HepG2 (cell line): ENCODE measurements at regions not wholly inside any gene's neighbourhood (a gene's known extent, or its start where the extent isn't known, plus 50 kb on each side); places are given as distances from the start of the nearest gene placed in this dataset.

Experiments
- ATAC-seq: fragments of 200-7000 bp; cut with Tn5 transposase; 3 replicates; pipeline ENCODE4 v1.9.1; 2020; ENCODE audit warnings: mild to moderate bottlenecking, moderate library complexity
- BruUV-seq: library from RNA; stranded (reverse); fragments of 400-500 nt; replicated peaks from 2 replicates; lab custom pipeline; 2021; lab: Mats Ljungman, UMichigan
- CTCF ChIA-PET: fragments of 300-600 bp; formaldehyde crosslinking; extraction: SDS; loops from one replicate; lab custom pipeline; 2021; ENCODE audit warnings: low total read pairs, inconsistent platforms, low intra/inter-chr PET ratio; lab: Yijun Ruan, JAX
- POLR2A ChIA-PET: fragments of 350-600 bp; sonication (Branson Sonifier 250); formaldehyde crosslinking; loops from one replicate; lab custom pipeline; 2020; ENCODE audit warnings: antibody characterized with exemption, inconsistent platforms; lab: Yijun Ruan, JAX
- DNase-seq: peaks from one replicate; pipeline ENCODE4 v3.0.0-alpha.2; 2015; ENCODE audit warnings: low spot score
- FAIRE-seq: peaks from 3 replicates; lab custom pipeline; 2011; peaks lifted over from hg19 to GRCh38; lab: Jason Lieb, UNC
- H2AFZ ChIP-seq: one replicate; pipeline ENCODE4 v1.6.1; 2011; ENCODE audit warnings: low read length, inconsistent platforms
- H3K27ac ChIP-seq: fragments of 300-600 bp; 3 replicates; pipeline ENCODE4 v1.8.0; 2011; ENCODE audit warnings: mixed run types, mild to moderate bottlenecking, mixed read lengths, low read length, inconsistent platforms; ENCODE audit not compliant: insufficient read depth; ENCODE audit errors: extremely low read length
- H3K27me3 ChIP-seq, 2 experiments: fragments of 200-600 bp in 1 of 2; 2 replicates in 1 of 2; 3 replicates in 1 of 2; pipeline versions ENCODE4 v1.6.0 to v1.8.0; 2011; ENCODE audit warnings: low read length in 2 of 2, mild to moderate bottlenecking in 2 of 2, moderate library complexity in 2 of 2, inconsistent platforms in 1 of 2; ENCODE audit not compliant: insufficient read depth in 2 of 2, control insufficient read depth in 1 of 2
- H3K36me3 ChIP-seq, 2 experiments: fragments of 200-600 bp in 1 of 2; replicated peaks in 1 of 2; 2 replicates in 1 of 2; 3 replicates in 1 of 2; pipeline versions ENCODE4 v1.5.1 to v1.8.0; 2011; ENCODE audit warnings: low read length in 2 of 2, inconsistent platforms in 1 of 2; ENCODE audit not compliant: insufficient read depth in 2 of 2, control insufficient read depth in 1 of 2
- H3K4me1 ChIP-seq: 2 replicates; pipeline ENCODE4 v1.5.1; 2012; ENCODE audit warnings: low read length, inconsistent platforms; ENCODE audit not compliant: insufficient read depth
- H3K4me2 ChIP-seq: 2 replicates; pipeline ENCODE4 v1.6.0; 2011; ENCODE audit warnings: low read depth, low read length, inconsistent platforms
- H3K4me3 ChIP-seq, 3 experiments: fragments of 200-600 bp in 1 of 3; sonication (generic), shearing (Covaris generic) in 1 of 3; replicated peaks in 1 of 3; 2 replicates each; pipeline ENCODE4 v1.5.1; 2011 to 2016; ENCODE audit warnings: low read length in 3 of 3, inconsistent platforms in 2 of 3, low read depth in 2 of 3, mild to moderate bottlenecking in 2 of 3, control low read depth in 1 of 3, mixed read lengths in 1 of 3; ENCODE audit not compliant: insufficient read depth in 1 of 3
- H3K79me2 ChIP-seq: one replicate; pipeline ENCODE4 v1.6.1; 2011; ENCODE audit warnings: low read length, inconsistent platforms; ENCODE audit not compliant: insufficient read depth
- H3K9ac ChIP-seq: 2 replicates; pipeline ENCODE4 v1.6.0; 2011; ENCODE audit warnings: mild to moderate bottlenecking, low read depth, low read length, inconsistent platforms; ENCODE audit not compliant: insufficient read depth
- H3K9me3 ChIP-seq: 2 replicates; pipeline ENCODE4 v1.5.1; 2012; ENCODE audit warnings: mild to moderate bottlenecking, low read length
- H4K20me1 ChIP-seq: 2 replicates; pipeline ENCODE4 v1.6.0; 2011; ENCODE audit warnings: inconsistent platforms, mild to moderate bottlenecking, low read length, moderate library complexity; ENCODE audit not compliant: insufficient read depth
- HINFP ChIP-seq: sonication (generic); formaldehyde crosslinking; IDR thresholded peaks from 2 replicates; pipeline ENCODE4 v1.4.0; 2020; ENCODE audit warnings: low read depth, mild to moderate bottlenecking, missing genetic modification reagents
- PITX1 ChIP-seq: sonication (generic); formaldehyde crosslinking; IDR thresholded peaks from 2 replicates; pipeline ENCODE4 v1.5.1; 2020; ENCODE audit warnings: mild to moderate bottlenecking, missing genetic modification reagents
- RELA ChIP-seq: sonication (generic); formaldehyde crosslinking; IDR thresholded peaks from 2 replicates; pipeline ENCODE4 v1.4.0; 2020; ENCODE audit warnings: missing genetic modification reagents
- SNAI1 ChIP-seq: sonication (generic); formaldehyde crosslinking; IDR thresholded peaks from 2 replicates; pipeline ENCODE4 v1.5.0; 2020; ENCODE audit warnings: mild to moderate bottlenecking, missing genetic modification reagents, borderline replicate concordance
- SOX13 ChIP-seq, 3 experiments: fragments of 450-650 bp in 1 of 3; sonication (generic) in 1 of 3; formaldehyde crosslinking in 1 of 3; IDR thresholded peaks in 2 of 3; conservative IDR thresholded peaks in 1 of 3; 2 replicates each; pipeline versions ENCODE4 v1.5.0 to v1.6.1; 2016 to 2020; ENCODE audit warnings: antibody characterized with exemption in 1 of 3, mild to moderate bottlenecking in 1 of 3, missing compliant biosample characterization in 1 of 3, missing genetic modification reagents in 1 of 3, moderate library complexity in 1 of 3
- ZFP1 ChIP-seq: IDR thresholded peaks from 2 replicates; pipeline ENCODE4 v1.6.1; 2016
- ZNF274 ChIP-seq: sonication (generic); formaldehyde crosslinking; IDR thresholded peaks from 2 replicates; pipeline ENCODE4 v1.5.1; 2020; ENCODE audit warnings: mild to moderate bottlenecking, missing genetic modification reagents
- WGBS: methylation state at CpG from one replicate; pipeline ENCODE4 v1.1.6; 2017; ENCODE audit warnings: low lambda C conversion rate; 5-methylcytosine and 5-hydroxymethylcytosine counted together
- in situ Hi-C: cut with HindIII; loops from 2 replicates; pipeline ENCODE4 v1.10.0; 2017; ENCODE audit warnings: low pct_unique_long_range_greater_than_20kb; ENCODE audit not compliant: extremely low pct_ligation_motif_present
- intact Hi-C: fragments of 100-400 bp; cut with micrococcal nuclease; formaldehyde crosslinking; loops from one replicate; pipeline ENCODE4 v1.10.0; 2022; ENCODE audit not compliant: unreplicated experiment
- TF ChIP-seq, protein P1 (sequence below): sonication (generic); formaldehyde crosslinking; IDR thresholded peaks from 2 replicates; pipeline ENCODE4 v1.9.0; 2021; ENCODE audit warnings: missing genetic modification reagents, borderline replicate concordance
- TF ChIP-seq, protein P2 (sequence below): sonication (generic); formaldehyde crosslinking; IDR thresholded peaks from 2 replicates; pipeline ENCODE4 v1.4.0; 2020; ENCODE audit warnings: missing genetic modification reagents, borderline replicate concordance

GRCh38 chr1:98027103-98027705, 106.4 kb upstream of the DPYD start:
- Histone ChIP-seq H3K4me1 (no peaks in the 10 kb centered on the region), H3K36me3 (no peaks in the 10 kb centered on the region), H3K4me2 (no peak overlapping the region), H3K4me3 (no peak overlapping the region), H2AFZ (no peak overlapping the region), H3K27ac (no peak overlapping the region), H3K79me2 (no peaks in the 10 kb centered on the region), H4K20me1 (no peaks in the 10 kb centered on the region), H3K27me3 (no peaks in the 10 kb centered on the region), H3K9ac (no peak overlapping the region), H3K9me3 (no peaks in the 10 kb centered on the region)
- no TSS peak for BruUV-seq
- ChIA-PET CTCF (no interaction called here), POLR2A (no interaction called here)
- 2% methylated on average over 2 of the region's 2 CpGs for WGBS
- ATAC-seq = no peak
- FAIRE-seq = no peak
- in situ Hi-C loops = no loop called here
- no peak for DNase-seq
- intact Hi-C loops = no loop called here
- TF ChIP-seq ZNF274 (CRISPR knock-in tag) (no peak), ZFP1 (CRISPR knock-in tag) (no peak), SOX13 (IDR thresholded peaks at IDR 0.05) (no peak), SOX13 (CRISPR knock-in tag; conservative IDR thresholded peaks at IDR 0.05 in 1 of 2, IDR thresholded peaks at IDR 0.05 in 1 of 2) (no peak), PITX1 (CRISPR knock-in tag) (no peak), SNAI1 (no peak), HINFP (no peak), RELA (CRISPR knock-in tag) (no peak)
- TF ChIP-seq, protein P1, sequence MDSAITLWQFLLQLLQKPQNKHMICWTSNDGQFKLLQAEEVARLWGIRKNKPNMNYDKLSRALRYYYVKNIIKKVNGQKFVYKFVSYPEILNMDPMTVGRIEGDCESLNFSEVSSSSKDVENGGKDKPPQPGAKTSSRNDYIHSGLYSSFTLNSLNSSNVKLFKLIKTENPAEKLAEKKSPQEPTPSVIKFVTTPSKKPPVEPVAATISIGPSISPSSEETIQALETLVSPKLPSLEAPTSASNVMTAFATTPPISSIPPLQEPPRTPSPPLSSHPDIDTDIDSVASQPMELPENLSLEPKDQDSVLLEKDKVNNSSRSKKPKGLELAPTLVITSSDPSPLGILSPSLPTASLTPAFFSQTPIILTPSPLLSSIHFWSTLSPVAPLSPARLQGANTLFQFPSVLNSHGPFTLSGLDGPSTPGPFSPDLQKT (CRISPR knock-in tag) = no peak
- TF ChIP-seq, protein P2, sequence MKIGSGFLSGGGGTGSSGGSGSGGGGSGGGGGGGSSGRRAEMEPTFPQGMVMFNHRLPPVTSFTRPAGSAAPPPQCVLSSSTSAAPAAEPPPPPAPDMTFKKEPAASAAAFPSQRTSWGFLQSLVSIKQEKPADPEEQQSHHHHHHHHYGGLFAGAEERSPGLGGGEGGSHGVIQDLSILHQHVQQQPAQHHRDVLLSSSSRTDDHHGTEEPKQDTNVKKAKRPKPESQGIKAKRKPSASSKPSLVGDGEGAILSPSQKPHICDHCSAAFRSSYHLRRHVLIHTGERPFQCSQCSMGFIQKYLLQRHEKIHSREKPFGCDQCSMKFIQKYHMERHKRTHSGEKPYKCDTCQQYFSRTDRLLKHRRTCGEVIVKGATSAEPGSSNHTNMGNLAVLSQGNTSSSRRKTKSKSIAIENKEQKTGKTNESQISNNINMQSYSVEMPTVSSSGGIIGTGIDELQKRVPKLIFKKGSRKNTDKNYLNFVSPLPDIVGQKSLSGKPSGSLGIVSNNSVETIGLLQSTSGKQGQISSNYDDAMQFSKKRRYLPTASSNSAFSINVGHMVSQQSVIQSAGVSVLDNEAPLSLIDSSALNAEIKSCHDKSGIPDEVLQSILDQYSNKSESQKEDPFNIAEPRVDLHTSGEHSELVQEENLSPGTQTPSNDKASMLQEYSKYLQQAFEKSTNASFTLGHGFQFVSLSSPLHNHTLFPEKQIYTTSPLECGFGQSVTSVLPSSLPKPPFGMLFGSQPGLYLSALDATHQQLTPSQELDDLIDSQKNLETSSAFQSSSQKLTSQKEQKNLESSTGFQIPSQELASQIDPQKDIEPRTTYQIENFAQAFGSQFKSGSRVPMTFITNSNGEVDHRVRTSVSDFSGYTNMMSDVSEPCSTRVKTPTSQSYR = no peak
